GM20000 (cell line): ENCODE measurements at regions not wholly inside any gene's neighbourhood (a gene's known extent, or its start where the extent isn't known, plus 50 kb on each side); places are given as distances from the start of the nearest gene placed in this dataset.

Experiments
- DNase-seq: peaks from one replicate; pipeline ENCODE4 v3.0.0; 2012; ENCODE audit warnings: low spot score
- TF ChIP-seq, protein P1 (sequence below): IDR thresholded peaks from 2 replicates; pipeline ENCODE4 v1.5.1; 2012; ENCODE audit warnings: mild to moderate bottlenecking, control low read depth; ENCODE audit errors: extremely low read depth, missing control alignments

DNA sequence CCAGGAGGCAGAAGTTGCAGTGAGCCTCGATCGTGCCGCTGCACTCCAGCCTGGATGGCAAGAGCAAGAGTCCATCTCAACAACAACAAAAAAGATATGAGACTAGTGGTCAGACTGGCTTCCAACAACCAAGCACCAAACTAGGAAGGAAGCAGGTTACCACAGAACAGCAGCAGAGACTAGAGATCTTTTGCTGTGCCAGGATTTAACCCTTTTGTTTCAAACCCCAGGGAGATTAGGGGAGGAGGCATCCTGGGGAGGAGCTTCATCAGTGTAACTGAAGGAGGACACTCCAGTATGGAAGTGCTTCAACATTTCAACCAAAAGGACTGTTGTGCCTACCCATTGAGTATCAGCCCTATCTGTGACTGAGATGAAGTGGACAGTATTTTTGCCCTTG lies 240.3 kb downstream of the ZIC1 start:
- TF ChIP-seq, protein P1, sequence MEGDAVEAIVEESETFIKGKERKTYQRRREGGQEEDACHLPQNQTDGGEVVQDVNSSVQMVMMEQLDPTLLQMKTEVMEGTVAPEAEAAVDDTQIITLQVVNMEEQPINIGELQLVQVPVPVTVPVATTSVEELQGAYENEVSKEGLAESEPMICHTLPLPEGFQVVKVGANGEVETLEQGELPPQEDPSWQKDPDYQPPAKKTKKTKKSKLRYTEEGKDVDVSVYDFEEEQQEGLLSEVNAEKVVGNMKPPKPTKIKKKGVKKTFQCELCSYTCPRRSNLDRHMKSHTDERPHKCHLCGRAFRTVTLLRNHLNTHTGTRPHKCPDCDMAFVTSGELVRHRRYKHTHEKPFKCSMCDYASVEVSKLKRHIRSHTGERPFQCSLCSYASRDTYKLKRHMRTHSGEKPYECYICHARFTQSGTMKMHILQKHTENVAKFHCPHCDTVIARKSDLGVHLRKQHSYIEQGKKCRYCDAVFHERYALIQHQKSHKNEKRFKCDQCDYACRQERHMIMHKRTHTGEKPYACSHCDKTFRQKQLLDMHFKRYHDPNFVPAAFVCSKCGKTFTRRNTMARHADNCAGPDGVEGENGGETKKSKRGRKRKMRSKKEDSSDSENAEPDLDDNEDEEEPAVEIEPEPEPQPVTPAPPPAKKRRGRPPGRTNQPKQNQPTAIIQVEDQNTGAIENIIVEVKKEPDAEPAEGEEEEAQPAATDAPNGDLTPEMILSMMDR, result no peak
- DNase-seq, result no peak

DNA sequence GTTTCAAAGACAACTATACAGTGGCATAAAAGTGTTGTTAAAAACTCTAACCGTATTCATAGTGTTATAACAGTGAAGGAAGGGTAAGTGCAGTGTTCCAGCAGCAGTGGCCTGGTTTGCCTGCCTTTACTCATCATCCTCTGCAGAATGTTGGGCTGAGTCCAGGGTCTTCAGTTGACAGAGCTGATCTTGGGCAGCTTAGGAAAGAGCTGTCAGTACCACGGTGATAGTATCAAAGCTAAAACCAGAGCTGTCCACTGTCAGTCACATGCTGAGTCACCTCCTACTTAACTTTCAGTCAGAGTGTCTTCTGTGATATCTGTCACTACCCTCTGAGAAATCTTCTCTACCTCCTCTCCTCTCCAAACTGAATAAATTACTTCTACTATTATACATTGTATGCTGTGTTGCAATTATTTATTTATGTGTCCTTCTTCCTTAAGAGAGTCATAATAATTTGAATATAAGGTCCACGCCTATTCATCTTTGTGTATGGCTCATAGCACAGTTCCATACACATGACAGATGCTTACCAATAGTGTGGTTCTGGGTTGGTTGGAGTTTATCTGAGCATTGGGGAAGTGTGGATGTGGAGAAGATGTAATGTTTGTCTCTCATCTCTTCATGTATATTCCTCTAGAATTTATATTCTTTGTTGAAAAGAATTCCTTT lies 242.1 kb downstream of the ZIC1 start:
- TF ChIP-seq, protein P1, result no peak
- DNase-seq, result no peak

DNA sequence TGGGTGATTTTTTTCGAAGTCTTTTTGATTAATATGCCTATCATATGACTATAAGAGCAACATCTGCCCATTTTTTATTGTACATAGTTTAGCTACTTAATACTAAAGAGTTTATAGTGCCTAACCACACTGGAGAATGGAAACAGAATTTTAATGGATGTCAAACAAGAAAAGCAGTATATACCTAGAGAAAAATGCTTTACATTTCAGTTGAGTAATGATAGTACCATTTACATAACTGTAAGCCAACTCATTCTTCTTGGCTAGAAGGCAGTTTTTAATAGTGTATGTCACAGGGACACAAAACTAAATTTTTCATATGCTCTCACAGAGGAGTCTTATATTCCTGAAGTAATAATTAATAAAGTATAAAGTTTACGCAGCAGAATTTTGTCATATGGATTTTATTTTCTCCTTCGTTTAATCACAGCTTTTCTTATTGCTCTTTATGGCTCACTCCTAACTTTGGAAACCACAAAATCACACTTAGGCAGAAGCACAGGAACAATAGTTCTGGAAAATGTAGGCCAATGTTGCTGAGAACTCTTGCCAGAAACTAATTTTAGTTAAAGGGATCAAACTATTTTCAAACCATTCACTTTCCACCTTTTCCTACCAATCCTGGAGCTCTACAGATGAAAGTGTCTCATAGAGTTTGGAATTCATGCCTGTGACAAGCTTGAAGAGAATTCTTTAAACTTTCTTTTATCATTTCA lies 243.6 kb downstream of the ZIC1 start:
- DNase-seq, result no peak
- TF ChIP-seq, protein P1, result no peak

DNA sequence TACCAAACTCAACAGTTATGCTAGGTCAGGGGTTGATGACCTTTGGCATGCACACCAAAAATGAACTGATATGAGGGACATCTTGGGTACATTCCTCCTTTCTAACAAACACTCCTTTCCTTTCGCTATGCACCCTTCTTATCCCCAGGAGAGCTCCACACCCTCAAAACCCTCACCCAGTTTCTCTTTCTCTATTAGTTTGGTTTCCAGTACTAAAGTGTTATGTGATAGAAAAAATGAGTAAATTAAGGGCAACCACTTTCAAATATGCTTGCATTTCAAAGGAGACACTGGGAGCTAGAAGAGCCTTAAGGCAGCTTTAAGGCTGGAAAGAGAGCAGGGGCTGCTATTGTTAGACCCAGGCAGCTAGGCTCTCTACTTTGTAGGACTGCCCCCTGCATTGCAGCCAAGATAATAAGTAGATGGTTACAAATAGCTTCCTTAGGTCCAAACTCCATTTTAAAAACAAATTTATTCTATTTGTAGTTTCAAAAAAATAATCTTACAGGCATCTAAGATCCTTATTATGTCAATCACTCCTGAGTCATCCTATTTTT lies 244.3 kb downstream of the ZIC1 start:
- DNase-seq, result no peak
- TF ChIP-seq, protein P1, result no peak

DNA sequence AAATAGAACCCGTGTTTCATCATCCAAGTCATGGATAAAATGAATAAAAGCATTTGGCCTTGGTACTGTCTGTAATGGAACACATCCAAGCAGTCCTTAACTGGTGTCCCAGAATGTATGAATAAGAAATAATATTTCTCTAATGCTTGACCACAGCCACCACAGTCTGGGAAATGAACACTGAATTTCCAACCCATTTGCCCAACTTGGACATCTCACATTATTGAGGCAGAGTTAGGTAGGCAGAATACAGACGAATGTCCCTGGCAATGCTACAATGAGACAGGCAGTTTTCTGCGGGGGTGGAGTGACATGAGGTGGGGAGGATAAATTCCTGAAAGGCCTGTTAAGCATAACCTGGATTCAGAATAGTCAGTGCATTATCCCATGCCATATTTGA lies 245.7 kb downstream of the ZIC1 start:
- TF ChIP-seq, protein P1, result no peak
- DNase-seq, result no peak

DNA sequence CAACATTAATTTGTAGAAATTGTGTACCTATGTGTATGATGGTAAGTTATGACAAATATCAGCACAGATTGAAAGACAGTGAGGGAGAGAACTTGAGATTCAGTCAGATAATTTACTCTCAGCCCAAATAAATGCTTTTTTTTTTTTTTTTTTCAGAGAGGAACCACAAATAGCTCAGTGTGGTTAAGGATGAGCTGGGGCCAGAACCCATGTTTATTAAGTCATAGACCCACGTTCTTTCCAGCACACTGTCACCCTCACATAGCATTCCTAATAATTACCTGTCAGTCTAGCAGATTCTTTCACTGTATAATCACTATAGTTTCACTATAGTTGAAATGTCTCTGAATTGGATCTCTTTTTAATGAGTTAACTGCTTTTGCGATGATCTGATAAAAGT lies 246.1 kb downstream of the ZIC1 start:
- DNase-seq, result no peak
- TF ChIP-seq, protein P1, result no peak

DNA sequence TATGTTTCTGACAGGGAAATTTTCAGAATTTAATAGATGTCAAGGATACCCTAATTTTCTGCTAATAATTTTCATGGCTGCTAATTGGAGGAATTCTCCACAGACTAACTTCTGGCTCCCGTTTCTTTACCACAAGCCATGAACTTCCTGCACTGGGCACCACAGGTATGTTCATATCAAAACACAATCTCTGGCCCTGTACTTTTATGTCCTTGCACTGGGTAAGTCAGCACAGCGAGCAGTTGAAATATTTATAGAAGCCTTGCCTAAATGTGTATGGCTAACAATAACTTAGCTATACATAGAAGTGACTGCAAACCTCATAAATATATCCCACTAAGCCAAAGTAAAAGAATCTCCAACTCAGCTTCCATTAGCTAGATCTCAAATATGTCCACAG lies 246.9 kb downstream of the ZIC1 start:
- DNase-seq, result no peak
- TF ChIP-seq, protein P1, result no peak
